ENCODE measurements at regions not wholly inside any gene's neighbourhood (a gene's known extent, or its start where the extent isn't known, plus 50 kb on each side); places are given as distances from the start of the nearest gene placed in this dataset.

DNA sequence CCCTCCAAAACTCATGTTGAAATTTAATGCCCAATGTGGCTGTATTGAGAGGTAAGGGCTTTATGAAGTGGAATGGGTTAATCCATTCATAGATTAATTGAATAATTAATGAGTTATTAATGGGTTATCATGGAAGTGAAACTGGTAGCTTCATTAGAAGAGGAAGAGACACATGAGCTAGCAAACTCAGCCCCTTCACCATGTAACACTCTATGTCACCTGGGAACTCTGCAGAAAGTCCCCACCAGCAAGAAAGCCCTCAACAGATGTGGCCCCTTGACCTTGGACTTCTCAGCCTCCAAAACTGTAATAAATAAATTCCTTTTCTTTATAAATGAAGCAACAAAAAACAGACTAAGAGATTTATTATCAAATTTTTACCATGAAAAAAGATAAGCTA, 223.5 kb downstream of the KLF12 start:
- H3K79me2 ChIP-seq = no peaks in the 10 kb centered on the region
- no peak for DNase-seq (ENCODE audit: low spot score)
- H2AFZ ChIP-seq = no peak overlapping the region
- no peaks in the 10 kb centered on the region for H3K9me2 ChIP-seq (replicated peaks; ENCODE audit: insufficient read depth)
- no peak overlapping the region for H3K4me3 ChIP-seq
- no peak overlapping the region for H3K27ac ChIP-seq
- no peaks in the 10 kb centered on the region for H3K27me3 ChIP-seq
- H3K4me1 ChIP-seq (ENCODE audit: insufficient read depth) = no peaks in the 10 kb centered on the region
- H3K4me2 ChIP-seq = no peak overlapping the region
- TF ChIP-seq EZH2 (IDR thresholded peaks at IDR 0.05; ENCODE audit: borderline replicate concordance) = no peak
- TF ChIP-seq, protein P1, sequence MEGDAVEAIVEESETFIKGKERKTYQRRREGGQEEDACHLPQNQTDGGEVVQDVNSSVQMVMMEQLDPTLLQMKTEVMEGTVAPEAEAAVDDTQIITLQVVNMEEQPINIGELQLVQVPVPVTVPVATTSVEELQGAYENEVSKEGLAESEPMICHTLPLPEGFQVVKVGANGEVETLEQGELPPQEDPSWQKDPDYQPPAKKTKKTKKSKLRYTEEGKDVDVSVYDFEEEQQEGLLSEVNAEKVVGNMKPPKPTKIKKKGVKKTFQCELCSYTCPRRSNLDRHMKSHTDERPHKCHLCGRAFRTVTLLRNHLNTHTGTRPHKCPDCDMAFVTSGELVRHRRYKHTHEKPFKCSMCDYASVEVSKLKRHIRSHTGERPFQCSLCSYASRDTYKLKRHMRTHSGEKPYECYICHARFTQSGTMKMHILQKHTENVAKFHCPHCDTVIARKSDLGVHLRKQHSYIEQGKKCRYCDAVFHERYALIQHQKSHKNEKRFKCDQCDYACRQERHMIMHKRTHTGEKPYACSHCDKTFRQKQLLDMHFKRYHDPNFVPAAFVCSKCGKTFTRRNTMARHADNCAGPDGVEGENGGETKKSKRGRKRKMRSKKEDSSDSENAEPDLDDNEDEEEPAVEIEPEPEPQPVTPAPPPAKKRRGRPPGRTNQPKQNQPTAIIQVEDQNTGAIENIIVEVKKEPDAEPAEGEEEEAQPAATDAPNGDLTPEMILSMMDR (IDR thresholded peaks at IDR 0.05; ENCODE audit: poor library complexity) = no peak
- TF ChIP-seq EZH2phosphoT487 (IDR thresholded peaks at IDR 0.05; ENCODE audit: low read depth, severe bottlenecking, unreplicated experiment) = no peak
- no peaks in the 10 kb centered on the region for H3K36me3 ChIP-seq (replicated peaks; ENCODE audit: insufficient read depth, low read depth)
- no peaks in the 10 kb centered on the region for H4K20me1 ChIP-seq (ENCODE audit: insufficient read depth, poor library complexity, severe bottlenecking)
- H3K9me3 ChIP-seq (ENCODE audit: low read depth) = no peaks in the 10 kb centered on the region

DNA sequence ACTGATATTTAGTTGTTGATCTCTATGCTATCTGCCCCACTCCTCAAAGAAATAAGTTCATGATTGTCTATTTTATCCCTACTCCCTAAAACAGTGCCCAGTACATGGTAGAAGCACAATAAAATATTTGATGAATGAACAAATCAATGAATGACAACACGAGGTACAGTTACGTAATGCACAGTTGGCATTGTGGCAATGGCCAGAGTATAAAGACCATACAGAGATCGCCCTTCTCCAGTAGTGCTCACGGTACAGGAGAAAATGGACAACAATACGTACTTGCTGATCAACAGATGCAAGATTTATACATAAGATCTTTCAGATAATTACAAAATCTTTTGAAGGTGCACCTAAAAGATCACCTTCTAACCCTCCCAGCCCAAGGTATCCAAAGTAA, 225.4 kb downstream of the KLF12 start:
- no peak overlapping the region for H3K4me3 ChIP-seq
- H2AFZ ChIP-seq = no peak overlapping the region
- H3K27me3 ChIP-seq = no peaks in the 10 kb centered on the region
- H3K27ac ChIP-seq = no peak overlapping the region
- WGBS (ENCODE audit: low lambda C conversion rate, missing lambda C conversion rate) = 98% methylated on average over 5 of the region's 5 CpGs
- no peaks in the 10 kb centered on the region for H3K4me1 ChIP-seq (ENCODE audit: insufficient read depth)
- H3K36me3 ChIP-seq (replicated peaks; ENCODE audit: insufficient read depth, low read depth) = no peaks in the 10 kb centered on the region
- TF ChIP-seq, protein P1 (IDR thresholded peaks at IDR 0.05; ENCODE audit: poor library complexity) = no peak
- TF ChIP-seq EZH2 (IDR thresholded peaks at IDR 0.05; ENCODE audit: borderline replicate concordance) (no peak), EZH2phosphoT487 (IDR thresholded peaks at IDR 0.05; ENCODE audit: low read depth, severe bottlenecking, unreplicated experiment) (no peak)
- H4K20me1 ChIP-seq (ENCODE audit: insufficient read depth, poor library complexity, severe bottlenecking) = no peaks in the 10 kb centered on the region
- no peaks in the 10 kb centered on the region for H3K9me2 ChIP-seq (replicated peaks; ENCODE audit: insufficient read depth)
- H3K4me2 ChIP-seq = no peak overlapping the region
- DNase-seq (ENCODE audit: low spot score) = no peak
- H3K79me2 ChIP-seq = no peaks in the 10 kb centered on the region
- no peaks in the 10 kb centered on the region for H3K9me3 ChIP-seq (ENCODE audit: low read depth)

DNA sequence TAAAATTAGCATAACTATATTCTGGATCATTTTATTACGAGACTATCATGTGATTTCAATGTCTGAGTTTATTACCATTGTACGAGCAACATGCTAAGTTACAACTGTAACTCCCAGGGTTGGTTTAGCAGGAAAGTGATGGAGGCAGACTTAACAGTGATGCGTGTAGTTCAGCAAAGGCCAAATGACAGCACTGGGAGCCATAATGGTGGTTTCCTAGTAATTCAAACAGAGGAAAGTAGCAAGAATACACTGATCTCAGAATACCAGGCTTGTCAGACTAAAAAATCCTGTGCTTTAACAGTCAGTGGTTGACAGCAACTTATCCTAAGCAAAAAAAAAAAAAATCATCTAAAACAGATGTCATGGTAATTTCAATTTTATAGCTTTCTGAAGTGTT, 229.6 kb downstream of the KLF12 start:
- no peak overlapping the region for H3K4me3 ChIP-seq
- H3K9me3 ChIP-seq (ENCODE audit: low read depth) = no peaks in the 10 kb centered on the region
- no peaks in the 10 kb centered on the region for H3K4me1 ChIP-seq (ENCODE audit: insufficient read depth)
- H4K20me1 ChIP-seq (ENCODE audit: insufficient read depth, poor library complexity, severe bottlenecking) = no peaks in the 10 kb centered on the region
- no peak for DNase-seq (ENCODE audit: low spot score)
- H2AFZ ChIP-seq = no peak overlapping the region
- 89% methylated on average over 3 of the region's 3 CpGs for WGBS (ENCODE audit: low lambda C conversion rate, missing lambda C conversion rate)
- no peaks in the 10 kb centered on the region for H3K79me2 ChIP-seq
- no peak overlapping the region for H3K4me2 ChIP-seq
- H3K36me3 ChIP-seq (replicated peaks; ENCODE audit: insufficient read depth, low read depth) = no peaks in the 10 kb centered on the region
- H3K27me3 ChIP-seq = no peaks in the 10 kb centered on the region
- H3K9me2 ChIP-seq (replicated peaks; ENCODE audit: insufficient read depth) = no peaks in the 10 kb centered on the region
- TF ChIP-seq EZH2 (IDR thresholded peaks at IDR 0.05; ENCODE audit: borderline replicate concordance) (no peak), EZH2phosphoT487 (IDR thresholded peaks at IDR 0.05; ENCODE audit: low read depth, severe bottlenecking, unreplicated experiment) (no peak)
- TF ChIP-seq, protein P1 (IDR thresholded peaks at IDR 0.05; ENCODE audit: poor library complexity) = no peak
- no peak overlapping the region for H3K27ac ChIP-seq

DNA sequence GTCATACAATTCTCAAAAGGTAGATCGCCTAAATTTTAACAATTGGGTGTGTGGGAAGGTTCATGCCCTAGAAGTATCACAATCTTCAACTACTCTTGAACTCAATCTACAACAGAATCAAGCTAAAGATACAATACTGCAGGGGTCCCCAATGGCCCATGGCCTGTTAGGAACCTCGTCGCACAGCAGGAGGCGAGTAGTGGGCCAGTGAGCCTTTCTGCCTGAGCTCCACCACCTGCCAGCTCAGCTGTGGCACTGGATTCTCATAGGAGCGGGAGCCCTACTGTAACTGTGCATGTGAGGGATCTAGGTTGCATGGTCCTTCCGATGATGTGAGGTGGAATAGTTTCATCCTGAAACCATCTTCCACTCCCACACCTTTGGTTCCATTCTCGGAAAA, 230.6 kb downstream of the KLF12 start:
- 96% methylated on average over 7 of the region's 7 CpGs for WGBS (ENCODE audit: low lambda C conversion rate, missing lambda C conversion rate)
- no peak overlapping the region for H3K27ac ChIP-seq
- no peaks in the 10 kb centered on the region for H3K9me3 ChIP-seq (ENCODE audit: low read depth)
- H3K4me1 ChIP-seq (ENCODE audit: insufficient read depth) = no peaks in the 10 kb centered on the region
- DNase-seq (ENCODE audit: low spot score) = no peak
- H3K4me2 ChIP-seq = no peak overlapping the region
- H3K79me2 ChIP-seq = no peaks in the 10 kb centered on the region
- no peaks in the 10 kb centered on the region for H3K27me3 ChIP-seq
- no peak overlapping the region for H2AFZ ChIP-seq
- no peaks in the 10 kb centered on the region for H3K36me3 ChIP-seq (replicated peaks; ENCODE audit: insufficient read depth, low read depth)
- no peak overlapping the region for H3K4me3 ChIP-seq
- no peaks in the 10 kb centered on the region for H3K9me2 ChIP-seq (replicated peaks; ENCODE audit: insufficient read depth)
- no peaks in the 10 kb centered on the region for H4K20me1 ChIP-seq (ENCODE audit: insufficient read depth, poor library complexity, severe bottlenecking)
- TF ChIP-seq EZH2phosphoT487 (IDR thresholded peaks at IDR 0.05; ENCODE audit: low read depth, severe bottlenecking, unreplicated experiment) (no peak), EZH2 (IDR thresholded peaks at IDR 0.05; ENCODE audit: borderline replicate concordance) (no peak)
- TF ChIP-seq, protein P1 (IDR thresholded peaks at IDR 0.05; ENCODE audit: poor library complexity) = no peak

All from hepatocyte (in vitro differentiated cells).